ENCODE measurements at regions not wholly inside any gene's neighbourhood (a gene's known extent, or its start where the extent isn't known, plus 50 kb on each side); places are given as distances from the start of the nearest gene placed in this dataset.

- TF ChIP-seq, protein P1, sequence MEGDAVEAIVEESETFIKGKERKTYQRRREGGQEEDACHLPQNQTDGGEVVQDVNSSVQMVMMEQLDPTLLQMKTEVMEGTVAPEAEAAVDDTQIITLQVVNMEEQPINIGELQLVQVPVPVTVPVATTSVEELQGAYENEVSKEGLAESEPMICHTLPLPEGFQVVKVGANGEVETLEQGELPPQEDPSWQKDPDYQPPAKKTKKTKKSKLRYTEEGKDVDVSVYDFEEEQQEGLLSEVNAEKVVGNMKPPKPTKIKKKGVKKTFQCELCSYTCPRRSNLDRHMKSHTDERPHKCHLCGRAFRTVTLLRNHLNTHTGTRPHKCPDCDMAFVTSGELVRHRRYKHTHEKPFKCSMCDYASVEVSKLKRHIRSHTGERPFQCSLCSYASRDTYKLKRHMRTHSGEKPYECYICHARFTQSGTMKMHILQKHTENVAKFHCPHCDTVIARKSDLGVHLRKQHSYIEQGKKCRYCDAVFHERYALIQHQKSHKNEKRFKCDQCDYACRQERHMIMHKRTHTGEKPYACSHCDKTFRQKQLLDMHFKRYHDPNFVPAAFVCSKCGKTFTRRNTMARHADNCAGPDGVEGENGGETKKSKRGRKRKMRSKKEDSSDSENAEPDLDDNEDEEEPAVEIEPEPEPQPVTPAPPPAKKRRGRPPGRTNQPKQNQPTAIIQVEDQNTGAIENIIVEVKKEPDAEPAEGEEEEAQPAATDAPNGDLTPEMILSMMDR (IDR thresholded peaks at IDR 0.05), result no peak
Observed at GRCh38 chr6:19549109-19549508, 288.1 kb upstream of the ID4 start.

DNA sequence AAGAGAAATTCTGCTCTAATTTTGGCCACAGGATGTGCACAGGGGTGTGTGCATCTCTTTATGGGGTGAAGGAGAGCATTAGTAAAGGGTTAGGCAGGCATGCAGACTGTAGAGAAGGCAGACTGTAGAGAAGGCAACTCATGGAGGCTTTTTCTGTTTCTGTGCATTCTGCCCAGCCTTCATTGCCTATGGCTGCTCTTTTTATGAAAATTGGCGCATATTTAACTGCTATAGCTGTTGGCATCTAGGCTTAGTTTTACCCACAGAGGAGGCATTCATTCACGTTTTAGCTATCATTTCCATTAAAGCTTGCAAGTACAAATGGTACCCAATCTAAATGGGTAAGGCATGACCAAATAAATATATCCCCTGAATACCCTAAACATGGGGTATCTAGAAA, 286.8 kb upstream of the ID4 start:
- TF ChIP-seq, protein P1 (IDR thresholded peaks at IDR 0.05), result no peak

- TF ChIP-seq, protein P1 (IDR thresholded peaks at IDR 0.05), result no peak
Observed at GRCh38 chr6:19551611-19552010, 285.6 kb upstream of the ID4 start.

- TF ChIP-seq, protein P1 (IDR thresholded peaks at IDR 0.05), result no peak
Observed at GRCh38 chr6:19552076-19552475, 285.1 kb upstream of the ID4 start.

DNA sequence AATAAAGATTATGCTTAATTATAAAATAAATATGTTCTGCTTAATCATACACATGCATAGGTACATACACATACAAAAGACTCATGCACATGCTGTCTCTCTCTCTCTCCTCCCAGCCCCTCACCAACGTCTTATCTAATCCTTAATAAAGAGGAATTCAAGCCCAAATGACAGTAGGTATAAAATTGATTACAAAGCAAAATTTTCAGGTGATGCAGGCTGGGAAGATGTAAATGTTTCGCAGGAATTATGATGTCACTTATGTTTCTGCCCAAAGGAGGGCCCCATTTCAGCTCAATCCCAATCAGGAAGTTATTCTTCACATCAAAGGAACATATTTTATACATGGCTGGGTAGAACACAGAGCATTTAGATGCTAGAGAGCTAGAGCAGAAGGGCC, 284.6 kb upstream of the ID4 start:
- TF ChIP-seq, protein P1 (IDR thresholded peaks at IDR 0.05), result no peak

- TF ChIP-seq, protein P1 (IDR thresholded peaks at IDR 0.05), result no peak
Observed at GRCh38 chr6:19554356-19555225, 282.6 kb upstream of the ID4 start.

DNA sequence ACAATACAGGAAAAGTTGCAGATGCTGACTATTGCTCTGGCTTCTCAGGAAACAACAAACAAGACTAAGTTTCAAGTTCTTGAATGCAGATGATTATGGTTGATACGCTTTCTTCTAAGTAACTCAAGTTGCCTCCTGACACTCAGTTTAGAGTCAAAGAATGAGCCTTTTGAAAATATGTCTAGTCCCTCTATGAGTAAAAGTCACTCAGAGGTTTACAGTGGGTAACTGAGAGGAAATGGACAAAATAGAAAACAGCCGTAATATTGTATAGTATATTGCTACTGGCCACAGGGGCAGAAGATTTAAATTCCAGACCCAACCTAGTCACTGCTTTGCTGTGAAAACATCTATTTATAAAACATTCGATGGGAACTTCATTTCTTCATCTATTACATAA, 280.0 kb upstream of the ID4 start:
- TF ChIP-seq, protein P1 (IDR thresholded peaks at IDR 0.05), result no peak
